Activated CD4-positive, alpha-beta T cell treated with anti-CD3 and anti-CD28 coated beads, Interleukin-2, amount 10 ng/mL, durations not matched to agents 7 days and 5 days (primary cell): ENCODE measurements at regions not wholly inside any gene's neighbourhood (a gene's known extent, or its start where the extent isn't known, plus 50 kb on each side); places are given as distances from the start of the nearest gene placed in this dataset.

ENCODE experiments used
- CTCF ChIA-PET: fragments of 350-600 bp; sonication (Branson Sonifier 250); formaldehyde crosslinking; loops from one replicate; lab custom pipeline; 2021; ENCODE audit warnings: antibody characterized with exemption; lab: Charles Lee
- POLR2A ChIA-PET: fragments of 350-600 bp; sonication (Branson Sonifier 250); formaldehyde crosslinking; loops from one replicate; lab custom pipeline; 2021; ENCODE audit warnings: antibody characterized with exemption; lab: Charles Lee
- DNase-seq: peaks from one replicate; pipeline ENCODE4 v3.0.0-alpha.2; 2020
- H3K27ac Mint-ChIP-seq: one replicate; pipeline ENCODE4 v1.8.0; 2021; ENCODE audit warnings: mild to moderate bottlenecking, moderate library complexity, mixed read lengths
- H3K27me3 Mint-ChIP-seq: one replicate; pipeline ENCODE4 v1.8.0; 2021; ENCODE audit warnings: mixed read lengths
- H3K36me3 Mint-ChIP-seq: one replicate; pipeline ENCODE4 v1.8.0; 2021; ENCODE audit warnings: low read depth, mixed read lengths
- H3K4me1 Mint-ChIP-seq: one replicate; pipeline ENCODE4 v1.8.0; 2021; ENCODE audit warnings: mixed read lengths
- H3K4me3 Mint-ChIP-seq: one replicate; pipeline ENCODE4 v1.8.0; 2021; ENCODE audit warnings: mild to moderate bottlenecking, moderate library complexity, mixed read lengths
- H3K9me3 Mint-ChIP-seq: one replicate; pipeline ENCODE4 v1.8.0; 2021; ENCODE audit warnings: mixed read lengths

- Mint-ChIP-seq H3K27ac (no peak overlapping the region), H3K4me3 (no peak overlapping the region), H3K27me3 (no peaks in the 10 kb centered on the region), H3K4me1 (no peaks in the 10 kb centered on the region), H3K36me3 (no peaks in the 10 kb centered on the region), H3K9me3 (no peaks in the 10 kb centered on the region)
- DNase-seq = no peak
- ChIA-PET CTCF (no interaction called here), POLR2A (no interaction called here)
Observed at GRCh38 chr3:147945968-147946519, 536.9 kb downstream of the ZIC1 start.

- no peaks in the 10 kb centered on the region for H3K27me3 Mint-ChIP-seq
- H3K36me3 Mint-ChIP-seq = no peaks in the 10 kb centered on the region
- H3K4me1 Mint-ChIP-seq = no peaks in the 10 kb centered on the region
- CTCF ChIA-PET = interaction anchor here (0.6 kb wide), 1 partner anchor 129 kb away, joined by 4 read pairs; no protein-coding TSS in a partner anchor
- peaks cover 2% of the 10 kb centered on the region for H3K9me3 Mint-ChIP-seq
- H3K4me3 Mint-ChIP-seq = no peak overlapping the region
- H3K27ac Mint-ChIP-seq = no peak overlapping the region
- POLR2A ChIA-PET = no interaction called here
- no peak for DNase-seq
Observed at GRCh38 chr3:147956615-147957014, 547.5 kb downstream of the ZIC1 start.

GRCh38 chr3:147958754-147959153 is 549.6 kb downstream of the ZIC1 start:
- no peak for DNase-seq
- ChIA-PET POLR2A (no interaction called here), CTCF (no interaction called here)
- Mint-ChIP-seq H3K4me3 (no peak overlapping the region), H3K27me3 (no peaks in the 10 kb centered on the region), H3K27ac (no peak overlapping the region), H3K36me3 (no peaks in the 10 kb centered on the region), H3K4me1 (no peaks in the 10 kb centered on the region), H3K9me3 (peaks cover 2% of the 10 kb centered on the region)

GRCh38 chr3:147960786-147961185 is 551.6 kb downstream of the ZIC1 start:
- H3K36me3 Mint-ChIP-seq = no peaks in the 10 kb centered on the region
- H3K9me3 Mint-ChIP-seq = peaks cover 1% of the 10 kb centered on the region
- ChIA-PET POLR2A (no interaction called here), CTCF (interaction anchor here (0.9 kb wide), 1 partner anchor 14 kb away, joined by 3 read pairs; no protein-coding TSS in a partner anchor)
- H3K27me3 Mint-ChIP-seq = no peaks in the 10 kb centered on the region
- H3K4me3 Mint-ChIP-seq = no peak overlapping the region
- H3K27ac Mint-ChIP-seq = no peak overlapping the region
- DNase-seq = no peak
- no peaks in the 10 kb centered on the region for H3K4me1 Mint-ChIP-seq

- CTCF ChIA-PET = no interaction called here
- no peak for DNase-seq
- no peak overlapping the region for H3K4me3 Mint-ChIP-seq
- POLR2A ChIA-PET = interaction anchor here (0.7 kb wide), 1 partner anchor 330 kb away, joined by 4 read pairs; no protein-coding TSS in a partner anchor
- no peaks in the 10 kb centered on the region for H3K36me3 Mint-ChIP-seq
- H3K27ac Mint-ChIP-seq = no peak overlapping the region
- no peaks in the 10 kb centered on the region for H3K9me3 Mint-ChIP-seq
- H3K27me3 Mint-ChIP-seq = no peaks in the 10 kb centered on the region
- H3K4me1 Mint-ChIP-seq = no peaks in the 10 kb centered on the region
Observed at GRCh38 chr3:147962408-147963164, 553.4 kb downstream of the ZIC1 start.

- no peaks in the 10 kb centered on the region for H3K4me1 Mint-ChIP-seq
- H3K9me3 Mint-ChIP-seq = no peaks in the 10 kb centered on the region
- no peaks in the 10 kb centered on the region for H3K27me3 Mint-ChIP-seq
- CTCF ChIA-PET = no interaction called here
- POLR2A ChIA-PET = interaction anchor here (0.7 kb wide), 1 partner anchor 332 kb away, joined by 4 read pairs; no protein-coding TSS in a partner anchor
- no peaks in the 10 kb centered on the region for H3K36me3 Mint-ChIP-seq
- H3K27ac Mint-ChIP-seq = no peak overlapping the region
- DNase-seq = no peak
- H3K4me3 Mint-ChIP-seq = no peak overlapping the region
Observed at GRCh38 chr3:147963711-147964110, 554.5 kb downstream of the ZIC1 start.

GRCh38 chr3:147975165-147975564 is 566.0 kb downstream of the ZIC1 start:
- Mint-ChIP-seq H3K9me3 (peaks cover 6% of the 10 kb centered on the region), H3K36me3 (no peaks in the 10 kb centered on the region), H3K4me3 (no peak overlapping the region), H3K27me3 (no peaks in the 10 kb centered on the region), H3K27ac (no peak overlapping the region), H3K4me1 (no peaks in the 10 kb centered on the region)
- DNase-seq = no peak
- ChIA-PET CTCF (interaction anchor here (0.9 kb wide), 1 partner anchor 14 kb away, joined by 3 read pairs; no protein-coding TSS in a partner anchor), POLR2A (no interaction called here)

- no peaks in the 10 kb centered on the region for H3K27me3 Mint-ChIP-seq
- no peaks in the 10 kb centered on the region for H3K36me3 Mint-ChIP-seq
- peaks cover 6% of the 10 kb centered on the region for H3K9me3 Mint-ChIP-seq
- H3K4me1 Mint-ChIP-seq = no peaks in the 10 kb centered on the region
- CTCF ChIA-PET = no interaction called here
- DNase-seq = no peak
- no peak overlapping the region for H3K4me3 Mint-ChIP-seq
- no peak overlapping the region for H3K27ac Mint-ChIP-seq
- POLR2A ChIA-PET = no interaction called here
Observed at GRCh38 chr3:147977001-147977400, 567.8 kb downstream of the ZIC1 start.

GRCh38 chr3:147987549-147987948 is 578.4 kb downstream of the ZIC1 start:
- Mint-ChIP-seq H3K27me3 (no peaks in the 10 kb centered on the region), H3K4me3 (no peak overlapping the region), H3K36me3 (no peaks in the 10 kb centered on the region), H3K27ac (no peak overlapping the region), H3K4me1 (no peaks in the 10 kb centered on the region), H3K9me3 (no peaks in the 10 kb centered on the region)
- DNase-seq = no peak
- ChIA-PET CTCF (no interaction called here), POLR2A (no interaction called here)

- Mint-ChIP-seq H3K27ac (no peak overlapping the region), H3K36me3 (no peaks in the 10 kb centered on the region), H3K4me3 (no peak overlapping the region), H3K4me1 (no peaks in the 10 kb centered on the region), H3K9me3 (no peaks in the 10 kb centered on the region), H3K27me3 (no peaks in the 10 kb centered on the region)
- CTCF ChIA-PET = no interaction called here
- DNase-seq = no peak
- POLR2A ChIA-PET = no interaction called here
Observed at GRCh38 chr3:147989344-147989743, 580.2 kb downstream of the ZIC1 start.

- Mint-ChIP-seq H3K9me3 (no peaks in the 10 kb centered on the region), H3K4me3 (no peak overlapping the region), H3K27ac (no peak overlapping the region), H3K27me3 (no peaks in the 10 kb centered on the region), H3K4me1 (no peaks in the 10 kb centered on the region), H3K36me3 (no peaks in the 10 kb centered on the region)
- no peak for DNase-seq
- CTCF ChIA-PET = no interaction called here
- POLR2A ChIA-PET = no interaction called here
Observed at GRCh38 chr3:148002705-148003205, 593.6 kb downstream of the ZIC1 start.

- DNase-seq = no peak
- Mint-ChIP-seq H3K4me1 (no peaks in the 10 kb centered on the region), H3K4me3 (no peak overlapping the region), H3K27ac (no peak overlapping the region), H3K27me3 (no peaks in the 10 kb centered on the region), H3K36me3 (no peaks in the 10 kb centered on the region), H3K9me3 (no peaks in the 10 kb centered on the region)
- CTCF ChIA-PET = no interaction called here
- POLR2A ChIA-PET = no interaction called here
Observed at GRCh38 chr3:148004331-148004730, 595.2 kb downstream of the ZIC1 start.

GRCh38 chr3:148005456-148005855 is 596.3 kb downstream of the ZIC1 start:
- no peaks in the 10 kb centered on the region for H3K36me3 Mint-ChIP-seq
- POLR2A ChIA-PET = no interaction called here
- H3K4me3 Mint-ChIP-seq = no peak overlapping the region
- no peak for DNase-seq
- no peak overlapping the region for H3K27ac Mint-ChIP-seq
- H3K27me3 Mint-ChIP-seq = no peaks in the 10 kb centered on the region
- no peaks in the 10 kb centered on the region for H3K9me3 Mint-ChIP-seq
- CTCF ChIA-PET = no interaction called here
- no peaks in the 10 kb centered on the region for H3K4me1 Mint-ChIP-seq
